Tibial nerve (tissue), 4 donors: ENCODE measurements at regions not wholly inside any gene's neighbourhood (a gene's known extent, or its start where the extent isn't known, plus 50 kb on each side); places are given as distances from the start of the nearest gene placed in this dataset.

ENCODE experiments used
- DNase-seq, 2 donors: peaks; one replicate each; pipeline ENCODE4 v3.0.0-alpha.2; 2019; ENCODE audit warnings: low spot score in 2 of 2
- H3K27ac ChIP-seq, 4 donors: fragments of 200-600 bp; sonication (generic) in 3 of 4; one replicate each; pipeline ENCODE4 v1.5.1; 2017 to 2019; ENCODE audit warnings: mild to moderate bottlenecking in 1 of 4
- H3K27me3 ChIP-seq, 2 donors: fragments of 200-600 bp; sonication (generic) in 1 of 2; one replicate each; pipeline versions ENCODE4 v1.5.1 to v1.6.0; 2017 to 2019
- H3K36me3 ChIP-seq, 3 donors: fragments of 200-600 bp; sonication (generic); one replicate each; pipeline ENCODE4 v1.5.1; 2018 to 2019
- H3K4me1 ChIP-seq, 4 donors: fragments of 200-600 bp; sonication (generic) in 3 of 4; one replicate each; pipeline ENCODE4 v1.5.1; 2017 to 2019
- H3K4me3 ChIP-seq, 4 donors: fragments of 200-600 bp; sonication (generic) in 3 of 4; one replicate each; pipeline ENCODE4 v1.5.1; 2017 to 2019; ENCODE audit warnings: mild to moderate bottlenecking in 1 of 4, moderate library complexity in 1 of 4
- H3K9me3 ChIP-seq, 4 donors: fragments of 200-600 bp; sonication (generic) in 3 of 4; one replicate each; pipeline ENCODE4 v1.5.1; 2017 to 2019
- CTCF ChIP-seq, 5 experiments: fragments of 200-600 bp in 3 of 5; fragments of 450-650 bp in 2 of 5; sonication (generic) in 3 of 5; IDR thresholded peaks; one replicate each; pipeline ENCODE4 v1.5.1; 2016 to 2019; ENCODE audit warnings: antibody characterized with exemption in 5 of 5, mild to moderate bottlenecking in 3 of 5, moderate library complexity in 2 of 5
- EP300 ChIP-seq, 2 donors: sonication (generic); formaldehyde crosslinking; IDR thresholded peaks; one replicate each; pipeline ENCODE4 v1.6.1; 2017; ENCODE audit warnings: antibody characterized with exemption in 2 of 2, mild to moderate bottlenecking in 1 of 2
- POLR2A ChIP-seq, 2 donors: fragments of 450-650 bp; IDR thresholded peaks; one replicate each; pipeline ENCODE4 v1.6.1; 2017; ENCODE audit warnings: antibody characterized with exemption in 2 of 2, mild to moderate bottlenecking in 2 of 2, moderate library complexity in 2 of 2
- WGBS, 2 donors: methylation state at CpG; one replicate each; pipeline ENCODE4 v1.1.5; 2018; 5-methylcytosine and 5-hydroxymethylcytosine counted together

GRCh38 chr11:110907629-110908028, 195.4 kb upstream of the ARHGAP20 start:
- no peaks in the 10 kb centered on the region for H3K9me3 ChIP-seq
- TF ChIP-seq EP300 (IDR thresholded peaks at IDR 0.05) (peak in 1 of 2 donors; percentile 30), POLR2A (IDR thresholded peaks at IDR 0.05) (no peak), CTCF (IDR thresholded peaks at IDR 0.05) (no peak)
- no peak for DNase-seq
- 51 to 70% methylated on average over 1 of the region's 1 CpG for WGBS, 2 donors
- H3K4me1 ChIP-seq, result no peaks in the 10 kb centered on the region
- H3K27me3 ChIP-seq, result no peaks in the 10 kb centered on the region
- H3K4me3 ChIP-seq, result no peak overlapping the region
- no peak overlapping the region for H3K27ac ChIP-seq
- no peaks in the 10 kb centered on the region for H3K36me3 ChIP-seq

- no peak for DNase-seq
- Histone ChIP-seq H3K4me1 (no peaks in the 10 kb centered on the region), H3K27ac (no peak overlapping the region), H3K27me3 (no peaks in the 10 kb centered on the region), H3K4me3 (no peak overlapping the region), H3K9me3 (no peaks in the 10 kb centered on the region), H3K36me3 (no peaks in the 10 kb centered on the region)
- WGBS, 2 donors, result 73 to 79% methylated on average over 5 of the region's 5 CpGs
- TF ChIP-seq EP300 (IDR thresholded peaks at IDR 0.05) (no peak), CTCF (IDR thresholded peaks at IDR 0.05) (no peak), POLR2A (IDR thresholded peaks at IDR 0.05) (no peak)
These were observed 191.6 kb upstream of the ARHGAP20 start for GRCh38 chr11:110903830-110904229.

- H3K4me1 ChIP-seq, result no peaks in the 10 kb centered on the region
- no peaks in the 10 kb centered on the region for H3K36me3 ChIP-seq
- 84 to 89% methylated on average over 3 of the region's 3 CpGs for WGBS, 2 donors
- H3K27me3 ChIP-seq, result no peaks in the 10 kb centered on the region
- TF ChIP-seq CTCF (IDR thresholded peaks at IDR 0.05), result no peak
- no peak for TF ChIP-seq POLR2A (IDR thresholded peaks at IDR 0.05)
- H3K4me3 ChIP-seq, result no peak overlapping the region
- H3K9me3 ChIP-seq, result no peaks in the 10 kb centered on the region
- DNase-seq, result no peak
- no peak overlapping the region for H3K27ac ChIP-seq
These were observed 191.1 kb upstream of the ARHGAP20 start for GRCh38 chr11:110903378-110903777.

- H3K4me1 ChIP-seq, result peaks cover 0 to 3% (median 0%) of the 10 kb centered on the region in 4 donors
- no peak for TF ChIP-seq CTCF (IDR thresholded peaks at IDR 0.05)
- TF ChIP-seq POLR2A (IDR thresholded peaks at IDR 0.05), result no peak
- no peak for TF ChIP-seq EP300 (IDR thresholded peaks at IDR 0.05)
These were observed 189.2 kb upstream of the ARHGAP20 start for GRCh38 chr11:110901441-110901840.

GRCh38 chr11:110900426-110900825, 188.2 kb upstream of the ARHGAP20 start:
- H3K9me3 ChIP-seq, result no peaks in the 10 kb centered on the region

More at GRCh38 chr11:110901441-110901840, 189.2 kb upstream of the ARHGAP20 start:
- WGBS, 2 donors, result 64 to 66% methylated on average over 3 of the region's 3 CpGs
- no peak overlapping the region for H3K4me3 ChIP-seq
- no peaks in the 10 kb centered on the region for H3K27me3 ChIP-seq
- DNase-seq, result no peak
- H3K36me3 ChIP-seq, result no peaks in the 10 kb centered on the region
- no peak overlapping the region for H3K27ac ChIP-seq
- no peaks in the 10 kb centered on the region for H3K9me3 ChIP-seq

More at GRCh38 chr11:110900426-110900825, 188.2 kb upstream of the ARHGAP20 start:
- Histone ChIP-seq H3K36me3 (no peaks in the 10 kb centered on the region), H3K27me3 (no peaks in the 10 kb centered on the region), H3K4me1 (peaks cover 0 to 3% (median 0%) of the 10 kb centered on the region in 4 donors), H3K4me3 (no peak overlapping the region), H3K27ac (no peak overlapping the region)
- no peak for DNase-seq
- TF ChIP-seq CTCF (IDR thresholded peaks at IDR 0.05), result no peak
- no peak for TF ChIP-seq POLR2A (IDR thresholded peaks at IDR 0.05)
- TF ChIP-seq EP300 (IDR thresholded peaks at IDR 0.05), result no peak
- 89 to 98% methylated on average over 1 of the region's 1 CpG for WGBS, 2 donors
